A172 (cell line): ENCODE measurements at regions not wholly inside any gene's neighbourhood (a gene's known extent, or its start where the extent isn't known, plus 50 kb on each side); places are given as distances from the start of the nearest gene placed in this dataset.

ENCODE experiments used
- DNase-seq: peaks from one replicate; pipeline ENCODE4 v3.0.0-alpha.2; 2015; ENCODE audit warnings: low spot score

DNA sequence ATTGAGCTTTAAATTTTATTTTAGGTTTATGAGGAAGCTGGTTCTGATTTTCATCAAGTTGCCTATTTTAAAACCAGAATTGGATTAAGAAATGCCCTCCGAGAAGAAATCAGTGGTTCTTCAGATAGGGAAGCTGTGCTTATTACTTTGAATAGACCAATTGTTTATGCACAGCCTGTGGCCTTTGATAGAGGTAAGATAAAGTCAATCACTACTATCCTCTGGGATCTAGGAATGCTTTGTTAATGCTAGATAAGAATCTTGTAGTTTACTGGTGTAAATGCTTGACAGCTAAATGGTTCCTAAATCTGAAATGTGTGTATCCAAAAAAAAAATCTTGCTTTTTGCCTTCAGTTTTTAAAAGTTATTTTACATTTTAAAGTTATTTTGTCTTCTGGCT is 73.0 kb upstream of the ADAD1 start:
- DNase-seq: no peak

DNA sequence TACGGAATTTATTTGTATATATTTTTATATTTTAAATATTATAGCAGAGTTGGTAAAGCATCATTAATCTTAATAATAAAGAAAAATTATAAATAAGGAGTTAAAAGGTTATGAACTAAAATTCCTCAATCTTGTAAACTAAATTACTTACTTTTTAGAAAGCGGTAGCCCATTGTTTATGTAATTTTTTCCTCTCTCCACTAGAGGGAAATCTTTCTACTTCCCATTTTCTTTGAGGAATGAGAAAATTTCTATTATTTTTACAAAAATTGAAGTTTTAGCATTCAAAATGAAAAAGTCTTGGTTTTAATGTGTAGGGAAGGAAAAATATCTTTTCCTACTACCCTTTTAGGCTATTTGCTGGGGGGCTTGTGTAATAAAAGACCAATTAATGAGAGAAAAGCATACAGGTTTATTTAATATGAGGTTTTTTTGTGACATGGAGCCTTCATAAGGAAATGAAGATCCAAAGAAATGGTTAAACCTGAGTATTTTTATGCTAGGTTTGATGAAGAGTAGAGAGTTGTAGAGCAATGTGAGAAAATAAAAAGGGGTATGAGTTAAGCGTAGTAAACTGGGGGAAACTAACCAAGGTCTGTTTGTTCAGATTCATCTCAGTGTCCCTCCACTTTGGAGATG is 68.7 kb upstream of the ADAD1 start:
- DNase-seq: no peak

DNA sequence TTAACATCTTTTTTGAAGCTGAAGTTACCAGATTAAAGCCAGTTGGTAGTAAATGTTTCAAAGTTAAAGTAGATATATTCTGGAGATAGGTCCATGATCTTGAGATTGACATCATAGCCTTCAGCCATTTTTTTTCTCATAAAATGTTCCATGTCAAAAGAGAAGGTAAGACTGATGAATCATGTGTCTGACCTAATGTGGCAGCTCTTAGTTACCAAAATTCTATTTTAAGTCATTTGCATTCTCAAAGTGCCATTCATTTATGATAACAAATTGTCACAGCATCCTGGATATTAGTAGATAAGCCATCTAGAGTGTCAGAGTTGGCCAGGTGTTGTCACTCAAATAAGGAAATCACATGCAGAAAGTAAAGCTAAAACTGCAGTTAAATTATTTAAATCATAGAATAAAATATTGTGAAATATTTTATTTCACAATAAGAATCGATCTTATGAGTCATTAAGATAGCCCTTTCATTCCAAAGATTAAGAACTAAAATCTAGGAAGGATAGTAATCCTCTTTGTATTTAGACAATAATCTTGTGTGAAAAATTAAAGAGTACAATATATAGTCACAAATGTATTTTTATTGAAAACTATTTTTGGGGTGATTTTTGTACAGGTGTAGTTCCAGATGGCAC is 65.7 kb upstream of the ADAD1 start:
- no peak for DNase-seq

DNA sequence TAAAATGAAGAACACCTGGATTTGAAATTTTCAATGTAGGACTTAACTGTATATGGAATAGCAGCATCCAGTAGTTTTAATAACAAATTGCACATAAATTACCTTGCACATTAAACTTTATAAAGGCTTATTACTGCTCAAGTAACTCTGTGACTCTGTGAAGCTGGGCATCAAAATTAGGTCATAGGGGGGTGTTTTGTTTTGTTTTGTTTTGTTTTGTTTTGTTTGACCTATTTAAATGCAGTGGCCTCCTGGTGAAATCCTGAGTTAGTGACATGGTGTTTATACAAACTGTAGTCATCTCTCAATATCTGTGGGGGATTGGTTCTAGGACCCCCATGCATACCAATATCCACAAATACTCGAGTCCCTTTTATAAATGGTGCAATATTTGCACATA is 51.9 kb upstream of the ADAD1 start:
- DNase-seq: no peak

DNA sequence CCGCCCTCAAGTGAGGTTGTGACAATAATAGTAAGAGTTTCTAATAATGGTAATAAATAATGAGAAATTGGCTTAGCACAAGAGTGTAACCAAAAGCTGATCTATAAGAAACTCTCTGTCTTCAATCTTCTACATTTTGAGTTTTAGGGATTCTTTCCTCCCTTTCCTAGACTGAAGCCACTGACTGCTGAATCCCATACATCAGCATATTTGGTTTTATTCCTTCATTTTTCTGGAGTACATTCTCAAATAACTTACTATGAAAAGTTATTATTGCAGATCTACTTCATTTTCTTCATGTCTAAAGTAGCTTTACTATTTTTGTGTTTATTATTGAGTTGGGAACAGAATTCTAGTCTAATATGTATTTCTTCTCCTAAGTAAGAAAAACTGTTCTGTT is 49.9 kb upstream of the ADAD1 start:
- no peak for DNase-seq
